G401 (cell line): ENCODE measurements at regions not wholly inside any gene's neighbourhood (a gene's known extent, or its start where the extent isn't known, plus 50 kb on each side); places are given as distances from the start of the nearest gene placed in this dataset.
"Not testable (repeated sequence)": the region's sequence is repeated elsewhere in the genome, so short reads cannot be mapped to it uniquely, and the experiment has no call there.

Experiments
- DNase-seq: peaks from one replicate; pipeline ENCODE4 v3.0.0-alpha.2; 2015; ENCODE audit warnings: low spot score
- in situ Hi-C: cut with HindIII; loops from 2 replicates; pipeline ENCODE4 v1.10.0; 2016; ENCODE audit warnings: low sequenced_read_pairs, mixed read lengths

GRCh38 chr6:86357877-86358276 is 579.5 kb upstream of the HTR1E start:
- in situ Hi-C loops: no loop called here
- DNase-seq: no peak

- DNase-seq: no peak
- in situ Hi-C loops: no loop called here
Measured at GRCh38 chr6:86355271-86355670, 582.1 kb upstream of the HTR1E start.

- DNase-seq: no peak
- in situ Hi-C loops: no loop called here
Measured at GRCh38 chr6:86331919-86332318, 605.4 kb upstream of the HTR1E start.

GRCh38 chr6:86331265-86331840 is 606.0 kb upstream of the HTR1E start:
- peak; percentile 77 for DNase-seq
- in situ Hi-C loops: no loop called here

- in situ Hi-C loops: no loop called here
- no peak for DNase-seq
Measured at GRCh38 chr6:86306210-86306609, 631.1 kb upstream of the HTR1E start.

- in situ Hi-C loops: no loop called here
- DNase-seq: no peak
Measured at GRCh38 chr6:86285876-86286275, 643.2 kb upstream of the SYNCRIP start.

- DNase-seq: peak; percentile 86
- in situ Hi-C loops: not testable (repeated sequence)
Measured at GRCh38 chr6:86284809-86285480, 642.3 kb upstream of the SYNCRIP start.

GRCh38 chr6:86283596-86283995 is 640.9 kb upstream of the SYNCRIP start:
- DNase-seq, in situ Hi-C loops: not testable (repeated sequence)

- no peak for DNase-seq
- in situ Hi-C loops: no loop called here
Measured at GRCh38 chr6:86276056-86276455, 633.4 kb upstream of the SYNCRIP start.

- in situ Hi-C loops: no loop called here
- DNase-seq: peak; percentile 64
Measured at GRCh38 chr6:86273936-86274335, 631.2 kb upstream of the SYNCRIP start.

GRCh38 chr6:86256615-86257187 is 614.0 kb upstream of the SYNCRIP start:
- in situ Hi-C loops: no loop called here
- no peak for DNase-seq

GRCh38 chr6:86255973-86256372 is 613.3 kb upstream of the SYNCRIP start:
- in situ Hi-C loops: no loop called here
- no peak for DNase-seq

GRCh38 chr6:86251106-86251505 is 608.4 kb upstream of the SYNCRIP start:
- DNase-seq: no peak
- in situ Hi-C loops: no loop called here

- in situ Hi-C loops: no loop called here
- DNase-seq: no peak
Measured at GRCh38 chr6:86217906-86218305, 575.2 kb upstream of the SYNCRIP start.

GRCh38 chr6:86215323-86215722 is 572.6 kb upstream of the SYNCRIP start:
- in situ Hi-C loops: no loop called here

GRCh38 chr6:86205980-86206379 is 563.3 kb upstream of the SYNCRIP start:
- DNase-seq: no peak
- in situ Hi-C loops: no loop called here

More at GRCh38 chr6:86215323-86215722, 572.6 kb upstream of the SYNCRIP start:
- DNase-seq: no peak

- DNase-seq: no peak
- in situ Hi-C loops: no loop called here
Measured at GRCh38 chr6:86203044-86203443, 560.4 kb upstream of the SYNCRIP start.

GRCh38 chr6:86193821-86194220 is 551.1 kb upstream of the SYNCRIP start:
- DNase-seq: peak; percentile 90
- in situ Hi-C loops: no loop called here

- in situ Hi-C loops: no loop called here
- DNase-seq: no peak
Measured at GRCh38 chr6:86192123-86192522, 549.4 kb upstream of the SYNCRIP start.

- in situ Hi-C loops: not testable (repeated sequence)
- peak; percentile 45 for DNase-seq
Measured at GRCh38 chr6:86175149-86175548, 532.5 kb upstream of the SYNCRIP start.

- in situ Hi-C loops: no loop called here
- no peak for DNase-seq
Measured at GRCh38 chr6:86154852-86155251, 512.2 kb upstream of the SYNCRIP start.
